ENCODE measurements at regions not wholly inside any gene's neighbourhood (a gene's known extent, or its start where the extent isn't known, plus 50 kb on each side); places are given as distances from the start of the nearest gene placed in this dataset.

GRCh38 chr1:163758977-163759670 is 437.4 kb downstream of the NUF2 start:
- TF ChIP-seq CTCF (conservative IDR thresholded peaks at IDR 0.05; ENCODE audit: low read length) = no peak
- no peak for TF ChIP-seq EZH2phosphoT487 (IDR thresholded peaks at IDR 0.05; ENCODE audit: borderline replicate concordance, low read depth, low read length)
